ENCODE measurements at regions not wholly inside any gene's neighbourhood (a gene's known extent, or its start where the extent isn't known, plus 50 kb on each side); places are given as distances from the start of the nearest gene placed in this dataset.

GRCh38 chr11:120020981-120021380 is 116.9 kb downstream of the TRIM29 start:
- TF ChIP-seq CTCF (IDR thresholded peaks at IDR 0.05) (no peak), POLR2A (IDR thresholded peaks at IDR 0.05) (no peak)

Data from Peyer's patch (tissue), 4 donors.